ENCODE measurements at regions not wholly inside any gene's neighbourhood (a gene's known extent, or its start where the extent isn't known, plus 50 kb on each side); places are given as distances from the start of the nearest gene placed in this dataset.
A peak's percentile ranks its signal among the peaks of the same experiment; 100 is the strongest.

- DNase-seq, result no peak
Measured at GRCh38 chr2:172372436-172372835, 55.0 kb upstream of the ITGA6 start.

DNA sequence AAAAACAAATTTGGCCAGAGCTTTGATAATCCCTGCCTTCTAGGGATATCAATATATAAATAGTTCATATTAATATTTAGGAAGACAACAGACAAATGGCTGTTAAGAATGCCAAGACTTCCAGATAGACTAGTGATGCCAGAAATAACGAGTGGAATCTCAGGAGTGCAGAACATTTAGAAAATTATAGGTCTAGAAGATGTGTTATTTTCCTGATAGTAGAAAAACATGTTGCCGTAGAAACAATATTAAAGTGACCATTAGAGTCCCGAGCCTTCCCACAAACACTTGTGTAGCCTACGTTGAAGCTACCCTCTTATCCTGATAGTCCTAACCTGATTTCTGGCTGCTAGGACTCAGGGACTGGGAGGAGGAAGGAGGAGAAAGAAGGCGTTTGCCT, 54.3 kb upstream of the ITGA6 start:
- DNase-seq, result no peak

- DNase-seq, result peak; percentile 63 to 64
Measured at GRCh38 chr2:172373766-172374165, 53.6 kb upstream of the ITGA6 start.

DNA sequence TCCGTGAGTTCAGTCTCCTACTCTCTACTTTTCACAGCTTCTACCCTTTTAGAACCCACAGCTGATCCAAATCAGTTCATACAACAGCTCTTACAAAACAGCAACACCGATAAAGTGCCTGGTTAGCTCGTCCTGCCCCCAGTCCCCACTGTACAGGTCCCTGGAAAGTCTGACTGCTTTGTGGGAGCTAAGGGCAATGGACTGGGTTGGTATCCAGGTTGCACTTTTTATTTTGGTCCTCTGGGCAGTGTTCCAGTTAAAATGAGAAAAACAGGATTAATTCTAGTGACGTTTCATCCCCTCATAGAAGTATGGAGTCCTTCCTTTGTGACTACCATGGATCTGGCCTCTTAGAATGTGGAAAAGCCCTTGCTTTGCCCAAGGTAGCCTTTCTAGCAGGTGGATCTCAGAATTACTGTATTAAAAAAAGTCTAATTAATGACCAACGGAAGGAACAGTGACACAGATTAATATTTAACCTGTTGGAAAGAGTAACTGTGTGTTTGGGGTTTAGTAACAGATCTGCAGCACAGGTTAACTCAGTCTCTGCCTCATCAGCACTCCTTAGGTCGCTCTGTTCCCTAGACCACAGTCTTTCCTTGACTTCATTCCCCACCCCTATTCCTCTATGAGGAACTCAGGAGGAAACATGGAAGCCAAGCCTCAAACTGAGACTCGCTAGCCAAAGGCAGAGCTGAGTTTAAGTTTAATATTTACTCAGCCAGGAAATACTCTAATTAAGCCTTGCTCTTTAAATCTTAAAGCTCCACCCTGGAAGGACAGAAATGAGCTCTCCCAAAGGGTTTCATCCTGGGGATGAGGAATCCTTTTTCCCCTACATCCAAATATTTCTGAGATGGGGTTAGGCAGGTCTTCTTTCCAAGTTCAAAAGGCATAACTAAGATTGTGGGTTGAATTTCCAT, 52.8 kb upstream of the ITGA6 start:
- no peak for DNase-seq

DNA sequence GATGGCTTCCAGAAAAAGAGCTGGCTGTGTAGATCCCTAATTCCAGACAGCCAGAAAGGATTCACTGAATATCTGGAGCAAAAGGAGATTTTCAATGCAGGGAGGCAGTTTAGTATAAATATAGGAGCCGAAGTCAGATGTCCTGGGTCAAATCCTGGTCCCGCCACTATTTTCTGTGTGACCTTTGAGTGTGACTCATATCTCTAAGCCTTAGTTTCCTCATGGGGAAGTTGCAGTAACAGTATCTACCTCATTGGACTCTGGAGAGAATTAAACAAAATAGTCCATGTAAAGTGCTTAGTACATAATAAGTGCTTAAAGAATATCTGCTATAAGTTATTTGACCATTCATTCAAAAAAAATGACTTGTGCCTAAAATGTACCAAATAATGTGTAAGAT, 52.1 kb upstream of the ITGA6 start:
- DNase-seq, result peak; percentile 72 to 78

- DNase-seq, result no peak
Measured at GRCh38 chr2:172376016-172376415, 51.4 kb upstream of the ITGA6 start.

DNA sequence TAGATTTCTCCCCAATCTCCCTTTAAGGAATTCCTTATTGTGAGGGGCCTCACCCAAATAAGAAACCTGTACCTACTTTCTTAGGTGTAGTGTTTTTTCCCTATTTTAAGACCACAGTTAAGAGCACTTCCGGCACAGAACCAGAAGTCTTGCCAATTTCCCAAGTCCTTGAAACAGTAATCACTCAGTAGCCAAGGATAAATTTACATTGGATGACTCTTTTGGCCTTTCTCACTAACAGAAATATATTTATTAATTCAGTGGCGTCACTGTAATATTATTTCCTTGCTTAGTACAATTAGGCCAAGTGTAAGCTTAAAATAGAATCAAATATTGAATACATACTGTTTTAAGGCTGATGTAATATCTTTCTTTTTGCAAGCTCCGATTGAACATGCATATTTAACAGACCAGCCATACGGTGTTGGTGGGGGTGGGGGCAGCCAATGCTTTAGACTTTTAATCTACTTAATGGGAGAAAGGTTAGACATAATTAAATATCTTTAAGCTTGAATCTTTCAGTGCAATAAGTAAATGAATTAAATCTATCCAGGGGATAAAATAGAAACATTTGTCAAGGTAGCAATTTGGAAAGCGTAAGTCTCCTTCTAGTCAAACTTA, 50.8 kb upstream of the ITGA6 start:
- no peak for DNase-seq

- no peak for DNase-seq
Measured at GRCh38 chr2:172377408-172377807, 50.0 kb upstream of the ITGA6 start.

All from inflammatory macrophage treated with lipopolysaccharide for 1 hour (primary cell).